Right atrium auricular region (tissue), 2 donors: ENCODE measurements at regions not wholly inside any gene's neighbourhood (a gene's known extent, or its start where the extent isn't known, plus 50 kb on each side); places are given as distances from the start of the nearest gene placed in this dataset.
"Not testable (repeated sequence)": the region's sequence is repeated elsewhere in the genome, so short reads cannot be mapped to it uniquely, and the experiment has no call there.

ENCODE experiments used
- DNase-seq: peaks from one replicate; pipeline ENCODE4 v3.0.0-alpha.2; 2019; ENCODE audit warnings: low spot score
- H3K27ac ChIP-seq, 2 donors: fragments of 200-600 bp; sonication (generic); 1 replicate in 1 of 2; 2 replicates in 1 of 2; pipeline ENCODE4 v1.5.1; 2016 to 2019
- H3K27me3 ChIP-seq, 2 donors: fragments of 200-600 bp; sonication (generic); one replicate each; pipeline versions ENCODE4 v1.5.1 to v1.6.0; 2017 to 2019
- H3K36me3 ChIP-seq: fragments of 200-600 bp; sonication (generic); one replicate; pipeline ENCODE4 v1.5.1; 2016
- H3K4me1 ChIP-seq, 2 donors: fragments of 200-600 bp; sonication (generic); one replicate each; pipeline versions ENCODE4 v1.5.1 to v1.6.0; 2017 to 2019
- H3K4me3 ChIP-seq, 2 donors: fragments of 200-600 bp; sonication (generic); 1 replicate in 1 of 2; 2 replicates in 1 of 2; pipeline ENCODE4 v1.5.1; 2017 to 2019; ENCODE audit warnings: mild to moderate bottlenecking in 1 of 2, moderate library complexity in 1 of 2
- H3K9me3 ChIP-seq, 2 donors: fragments of 200-600 bp; sonication (generic); one replicate each; pipeline ENCODE4 v1.5.1; 2019
- CTCF ChIP-seq, 2 donors: fragments of 200-600 bp; sonication (generic); IDR thresholded peaks; one replicate each; pipeline ENCODE4 v1.5.1; 2019; ENCODE audit warnings: antibody characterized with exemption in 2 of 2

GRCh38 chr6:58047865-58048264 lies 730.4 kb downstream of the PRIM2 start:
- H3K36me3 ChIP-seq, H3K4me1 ChIP-seq, H3K9me3 ChIP-seq, H3K27ac ChIP-seq, H3K27me3 ChIP-seq, DNase-seq, H3K4me3 ChIP-seq: not testable (repeated sequence)

GRCh38 chr6:58055465-58056176 lies 738.2 kb downstream of the PRIM2 start:
- not testable (repeated sequence) for H3K27me3 ChIP-seq, H3K4me3 ChIP-seq, H3K36me3 ChIP-seq

GRCh38 chr6:58059701-58060100 lies 742.3 kb downstream of the PRIM2 start:
- not testable (repeated sequence) for H3K9me3 ChIP-seq, H3K36me3 ChIP-seq, H3K27me3 ChIP-seq, H3K27ac ChIP-seq, H3K4me3 ChIP-seq, DNase-seq, H3K4me1 ChIP-seq

More at GRCh38 chr6:58055465-58056176, 738.2 kb downstream of the PRIM2 start:
- not testable (repeated sequence) for H3K4me1 ChIP-seq, DNase-seq, H3K27ac ChIP-seq, H3K9me3 ChIP-seq

GRCh38 chr6:58063542-58063941 lies 746.1 kb downstream of the PRIM2 start:
- H3K27ac ChIP-seq, DNase-seq, H3K4me1 ChIP-seq, H3K4me3 ChIP-seq, H3K36me3 ChIP-seq, H3K9me3 ChIP-seq, H3K27me3 ChIP-seq: not testable (repeated sequence)

GRCh38 chr6:58067867-58068548 lies 750.6 kb downstream of the PRIM2 start:
- not testable (repeated sequence) for H3K9me3 ChIP-seq, H3K4me3 ChIP-seq, H3K4me1 ChIP-seq, H3K27ac ChIP-seq, DNase-seq, H3K27me3 ChIP-seq, H3K36me3 ChIP-seq

- no peaks in the 10 kb centered on the region for H3K27me3 ChIP-seq
- no peaks in the 10 kb centered on the region for H3K9me3 ChIP-seq
- H3K4me3 ChIP-seq, result no peak overlapping the region
- no peak overlapping the region for H3K27ac ChIP-seq
- no peak for DNase-seq
- H3K36me3 ChIP-seq, result no peaks in the 10 kb centered on the region
- no peaks in the 10 kb centered on the region for H3K4me1 ChIP-seq
- TF ChIP-seq CTCF (IDR thresholded peaks at IDR 0.05), result no peak
These were observed 755.8 kb downstream of the PRIM2 start for GRCh38 chr6:58073263-58073662.

GRCh38 chr6:58090067-58090466 lies 772.6 kb downstream of the PRIM2 start:
- H3K27me3 ChIP-seq, H3K36me3 ChIP-seq, DNase-seq: not testable (repeated sequence)

GRCh38 chr6:58097251-58097650 lies 779.8 kb downstream of the PRIM2 start:
- H3K27me3 ChIP-seq, H3K27ac ChIP-seq, H3K4me3 ChIP-seq, DNase-seq, H3K9me3 ChIP-seq, H3K36me3 ChIP-seq, H3K4me1 ChIP-seq: not testable (repeated sequence)

More at GRCh38 chr6:58090067-58090466, 772.6 kb downstream of the PRIM2 start:
- not testable (repeated sequence) for H3K27ac ChIP-seq, H3K9me3 ChIP-seq, H3K4me3 ChIP-seq, H3K4me1 ChIP-seq

- Histone ChIP-seq H3K36me3 (no peaks in the 10 kb centered on the region), H3K4me3 (no peak overlapping the region), H3K4me1 (no peaks in the 10 kb centered on the region), H3K27me3 (no peaks in the 10 kb centered on the region), H3K9me3 (no peaks in the 10 kb centered on the region), H3K27ac (no peak overlapping the region)
- TF ChIP-seq CTCF (IDR thresholded peaks at IDR 0.05), result no peak
- no peak for DNase-seq
These were observed 796.5 kb downstream of the PRIM2 start for GRCh38 chr6:58113960-58114359.

- not testable (repeated sequence) for H3K27me3 ChIP-seq, H3K36me3 ChIP-seq, DNase-seq, H3K4me1 ChIP-seq, H3K9me3 ChIP-seq, H3K4me3 ChIP-seq, H3K27ac ChIP-seq
These were observed 799.7 kb downstream of the PRIM2 start for GRCh38 chr6:58117162-58117561.

- not testable (repeated sequence) for H3K4me1 ChIP-seq, H3K27me3 ChIP-seq, H3K36me3 ChIP-seq, H3K4me3 ChIP-seq, DNase-seq, H3K27ac ChIP-seq, H3K9me3 ChIP-seq
These were observed 804.2 kb downstream of the PRIM2 start for GRCh38 chr6:58121616-58122015.

GRCh38 chr6:58123770-58124169 lies 806.3 kb downstream of the PRIM2 start:
- DNase-seq, H3K27ac ChIP-seq, H3K27me3 ChIP-seq, H3K4me3 ChIP-seq, H3K9me3 ChIP-seq, H3K4me1 ChIP-seq, H3K36me3 ChIP-seq: not testable (repeated sequence)

GRCh38 chr6:58128549-58128948 lies 811.1 kb downstream of the PRIM2 start:
- not testable (repeated sequence) for H3K9me3 ChIP-seq, H3K36me3 ChIP-seq, H3K27ac ChIP-seq, DNase-seq, H3K27me3 ChIP-seq, H3K4me3 ChIP-seq, H3K4me1 ChIP-seq
